Panc1 (cell line): ENCODE measurements at regions not wholly inside any gene's neighbourhood (a gene's known extent, or its start where the extent isn't known, plus 50 kb on each side); places are given as distances from the start of the nearest gene placed in this dataset.

Experiments
- ATAC-seq: fragments of 200-7000 bp; cut with Tn5 transposase; 2 replicates; pipeline ENCODE4 v1.9.1; 2020; ENCODE audit warnings: mild to moderate bottlenecking, moderate library complexity
- BruUV-seq: library from RNA; stranded (reverse); fragments of 400-500 nt; replicated peaks from 2 replicates; lab custom pipeline; 2021; lab: Mats Ljungman, UMichigan
- CTCF ChIA-PET: fragments of 300-600 bp; sonication (Branson Sonifier 250); formaldehyde crosslinking; loops from one replicate; lab custom pipeline; 2022; ENCODE audit warnings: antibody characterized with exemption; lab: Charles Lee
- POLR2A ChIA-PET: fragments of 300-600 bp; sonication (Branson Sonifier 250); formaldehyde crosslinking; loops from one replicate; lab custom pipeline; 2022; ENCODE audit warnings: antibody characterized with exemption; lab: Charles Lee
- DNase-seq: peaks from one replicate; pipeline ENCODE4 v3.0.0-alpha.2; 2010; ENCODE audit warnings: low read depth, low spot score
- H3K27ac ChIP-seq: 2 replicates; pipeline ENCODE4 v1.5.1; 2011; ENCODE audit warnings: mild to moderate bottlenecking, low read length, inconsistent platforms
- H3K27me3 ChIP-seq: fragments of 200-500 bp; sonication (Bioruptor generic); 2 replicates; pipeline ENCODE4 v1.6.0; 2014; ENCODE audit warnings: low read length, inconsistent platforms; ENCODE audit not compliant: control insufficient read depth, insufficient read depth
- H3K36me3 ChIP-seq: fragments of 200-500 bp; sonication (Bioruptor generic); 2 replicates; pipeline ENCODE4 v1.5.1; 2014; ENCODE audit warnings: inconsistent platforms, mild to moderate bottlenecking, low read length, moderate library complexity; ENCODE audit not compliant: control insufficient read depth, insufficient read depth
- H3K4me1 ChIP-seq: 2 replicates; pipeline ENCODE4 v1.5.1; 2011; ENCODE audit warnings: inconsistent platforms, mild to moderate bottlenecking, low read length, moderate library complexity; ENCODE audit not compliant: control insufficient read depth, insufficient read depth
- H3K4me3 ChIP-seq, 2 experiments: 2 replicates each; pipeline ENCODE4 v1.5.1; 2011 to 2012; ENCODE audit warnings: low read depth in 2 of 2, low read length in 2 of 2, mild to moderate bottlenecking in 2 of 2, inconsistent platforms in 1 of 2, moderate library complexity in 1 of 2
- H3K9me3 ChIP-seq: fragments of 200-500 bp; sonication (Bioruptor generic); 2 replicates; pipeline ENCODE4 v1.5.1; 2014; ENCODE audit warnings: low read depth, mild to moderate bottlenecking, inconsistent platforms, low read length, moderate library complexity; ENCODE audit not compliant: control insufficient read depth, insufficient read depth
- CTCF ChIP-seq: fragments of 450-650 bp; IDR thresholded peaks from 2 replicates; pipeline ENCODE4 v1.5.1; 2017; ENCODE audit warnings: mild to moderate bottlenecking
- POLR2AphosphoS5 ChIP-seq: IDR thresholded peaks from 2 replicates; pipeline ENCODE4 v1.6.1; 2012; ENCODE audit warnings: mild to moderate bottlenecking, low read depth, low read length, moderate library complexity
- REST ChIP-seq, 2 experiments: IDR thresholded peaks; 2 replicates each; pipeline ENCODE4 v1.6.1; 2011 to 2012; ENCODE audit warnings: low read depth in 2 of 2, control low read depth in 1 of 2, low read length in 1 of 2, mild to moderate bottlenecking in 1 of 2, moderate library complexity in 1 of 2; ENCODE audit not compliant: insufficient read depth in 1 of 2
- SIN3A ChIP-seq: IDR thresholded peaks from 2 replicates; pipeline ENCODE4 v1.6.1; 2012; ENCODE audit warnings: low read depth, mild to moderate bottlenecking, low read length, moderate library complexity, borderline replicate concordance; ENCODE audit not compliant: insufficient read depth
- TCF7L2 ChIP-seq: IDR thresholded peaks from 2 replicates; pipeline ENCODE4 v1.6.1; 2011; ENCODE audit warnings: mild to moderate bottlenecking, low read depth, low read length, inconsistent platforms
- in situ Hi-C: cut with HindIII; loops from 2 replicates; pipeline ENCODE4 v1.10.0; 2016; ENCODE audit warnings: low sequenced_read_pairs, low pct_unique_long_range_greater_than_20kb
- intact Hi-C: fragments of 100-400 bp; cut with micrococcal nuclease; formaldehyde crosslinking; loops from one replicate; pipeline ENCODE4 v1.10.0; 2022; ENCODE audit not compliant: unreplicated experiment

GRCh38 chr2:211174021-211174420 is 617.6 kb downstream of the CPS1 start:
- CTCF ChIA-PET: no interaction called here
- H3K4me1 ChIP-seq: no peaks in the 10 kb centered on the region
- BruUV-seq: no TSS peak
- H3K4me3 ChIP-seq: no peak overlapping the region
- H3K9me3 ChIP-seq: no peaks in the 10 kb centered on the region
- DNase-seq (no peak), ATAC-seq (no peak)
- in situ Hi-C loops: no loop called here
- no peak overlapping the region for H3K27ac ChIP-seq
- POLR2A ChIA-PET: no interaction called here
- no peaks in the 10 kb centered on the region for H3K27me3 ChIP-seq
- H3K36me3 ChIP-seq: no peaks in the 10 kb centered on the region
- TF ChIP-seq REST (IDR thresholded peaks at IDR 0.05; ENCODE audit: insufficient read depth in 1 of 2, low read depth in 2 of 2, low read length in 1 of 2): no peak
- TF ChIP-seq CTCF: no peak
- TF ChIP-seq POLR2AphosphoS5: no peak
- TF ChIP-seq SIN3A: no peak
- TF ChIP-seq TCF7L2: no peak
- intact Hi-C loops: no loop called here

- Histone ChIP-seq H3K4me1 (no peaks in the 10 kb centered on the region), H3K9me3 (no peaks in the 10 kb centered on the region), H3K36me3 (no peaks in the 10 kb centered on the region), H3K4me3 (no peak overlapping the region), H3K27me3 (no peaks in the 10 kb centered on the region), H3K27ac (no peak overlapping the region)
- intact Hi-C loops (no loop called here), in situ Hi-C loops (no loop called here)
- ChIA-PET CTCF (no interaction called here), POLR2A (no interaction called here)
- no peak for ATAC-seq
- TF ChIP-seq SIN3A (no peak), POLR2AphosphoS5 (no peak), TCF7L2 (no peak), REST (IDR thresholded peaks at IDR 0.05; ENCODE audit: insufficient read depth in 1 of 2, low read depth in 2 of 2, low read length in 1 of 2) (no peak), CTCF (no peak)
- DNase-seq: no peak
- no TSS peak for BruUV-seq
These were observed 618.2 kb downstream of the CPS1 start for GRCh38 chr2:211174631-211175030.
